Keratinocyte (primary cell): ENCODE measurements at regions not wholly inside any gene's neighbourhood (a gene's known extent, or its start where the extent isn't known, plus 50 kb on each side); places are given as distances from the start of the nearest gene placed in this dataset.

Source experiments
- DNase-seq: peaks from one replicate; pipeline ENCODE4 v3.0.0-alpha.2; 2011; ENCODE audit warnings: low read depth, missing footprints, low spot score
- FAIRE-seq: peaks from 2 replicates; lab custom pipeline; 2011; peaks lifted over from hg19 to GRCh38; lab: Jason Lieb, UNC
- H2AFZ ChIP-seq: 2 replicates; pipeline ENCODE4 v1.6.0; 2012; ENCODE audit warnings: low read length, control low read depth, inconsistent platforms; ENCODE audit not compliant: control insufficient read depth
- H3K27ac ChIP-seq: 2 replicates; pipeline ENCODE4 v1.5.1; 2011; ENCODE audit warnings: low read length; ENCODE audit not compliant: control insufficient read depth, insufficient read depth
- H3K27me3 ChIP-seq: 3 replicates; pipeline ENCODE4 v1.6.0; 2011; ENCODE audit warnings: low read length; ENCODE audit not compliant: control insufficient read depth, insufficient read depth; ENCODE audit errors: extremely low read depth
- H3K36me3 ChIP-seq, 2 experiments: 2 replicates in 1 of 2; 3 replicates in 1 of 2; pipeline ENCODE4 v1.5.1; 2011; ENCODE audit warnings: low read length in 2 of 2, mild to moderate bottlenecking in 1 of 2; ENCODE audit not compliant: control insufficient read depth in 2 of 2, insufficient read depth in 2 of 2; ENCODE audit errors: extremely low read depth in 1 of 2
- H3K4me1 ChIP-seq: 3 replicates; pipeline ENCODE4 v1.5.1; 2011; ENCODE audit warnings: low read length; ENCODE audit not compliant: control insufficient read depth, insufficient read depth; ENCODE audit errors: extremely low read depth
- H3K4me2 ChIP-seq: 3 replicates; pipeline ENCODE4 v1.6.0; 2011; ENCODE audit warnings: low read depth, low read length; ENCODE audit not compliant: control insufficient read depth, insufficient read depth; ENCODE audit errors: extremely low read depth
- H3K4me3 ChIP-seq, 3 experiments: fragments of 200-600 bp in 1 of 3; sonication (generic) in 1 of 3; 2 replicates in 2 of 3; 3 replicates in 1 of 3; pipeline ENCODE4 v1.5.1; 2011 to 2016; ENCODE audit warnings: low read length in 3 of 3, mild to moderate bottlenecking in 3 of 3, control low read depth in 2 of 3, inconsistent platforms in 1 of 3, low read depth in 1 of 3, mixed read lengths in 1 of 3, mixed run types in 1 of 3, moderate library complexity in 1 of 3; ENCODE audit not compliant: control insufficient read depth in 2 of 3, insufficient read depth in 2 of 3; ENCODE audit errors: extremely low read depth in 1 of 3
- H3K79me2 ChIP-seq: 2 replicates; pipeline ENCODE4 v1.6.0; 2012; ENCODE audit warnings: low read length; ENCODE audit not compliant: control insufficient read depth, insufficient read depth
- H3K9ac ChIP-seq: 3 replicates; pipeline ENCODE4 v1.6.0; 2011; ENCODE audit warnings: low read length; ENCODE audit not compliant: control insufficient read depth, insufficient read depth; ENCODE audit errors: extremely low read depth
- H3K9me1 ChIP-seq: 3 replicates; pipeline ENCODE4 v1.6.0; 2011; ENCODE audit warnings: low read length; ENCODE audit not compliant: control insufficient read depth, insufficient read depth; ENCODE audit errors: extremely low read depth
- H3K9me3 ChIP-seq: 2 replicates; pipeline ENCODE4 v1.5.1; 2012; ENCODE audit warnings: low read depth, low read length; ENCODE audit not compliant: control insufficient read depth
- H4K20me1 ChIP-seq: 3 replicates; pipeline ENCODE4 v1.6.0; 2011; ENCODE audit warnings: low read length; ENCODE audit not compliant: control insufficient read depth, insufficient read depth; ENCODE audit errors: extremely low read depth
- EZH2 ChIP-seq: IDR thresholded peaks from one replicate; pipeline ENCODE4 v1.6.1; 2012; ENCODE audit warnings: inconsistent platforms, mild to moderate bottlenecking, low read length, moderate library complexity
- dilution Hi-C: fragments of 300-500 bp; cut with MboI; formaldehyde crosslinking; loops from one replicate; pipeline ENCODE4 v1.7.0; 2020; ENCODE audit warnings: low sequenced_read_pairs; ENCODE audit not compliant: extremely low pct_ligation_motif_present
- TF ChIP-seq, protein P1 (sequence below), 3 experiments: IDR thresholded peaks in 1 of 3; conservative IDR thresholded peaks in 1 of 3; optimal IDR thresholded peaks in 1 of 3; 2 replicates in 2 of 3; 3 replicates in 1 of 3; pipeline versions ENCODE3 to v1.5.1; 2011; ENCODE audit warnings: low read length in 3 of 3, mild to moderate bottlenecking in 3 of 3, moderate library complexity in 2 of 3, control low read depth in 1 of 3, inconsistent platforms in 1 of 3; ENCODE audit not compliant: insufficient read depth in 2 of 3; ENCODE audit errors: extremely low read depth in 1 of 3

GRCh38 chr18:39751921-39752320 lies 2186.3 kb upstream of the CELF4 start:
- Histone ChIP-seq H3K27me3 (no peaks in the 10 kb centered on the region), H3K9me1 (no peaks in the 10 kb centered on the region), H3K4me2 (no peak overlapping the region), H3K4me3 (no peak overlapping the region), H3K79me2 (no peaks in the 10 kb centered on the region), H3K36me3 (no peaks in the 10 kb centered on the region), H2AFZ (no peak overlapping the region), H3K27ac (no peak overlapping the region), H4K20me1 (no peaks in the 10 kb centered on the region), H3K9ac (no peak overlapping the region), H3K9me3 (peaks cover 2% of the 10 kb centered on the region), H3K4me1 (no peaks in the 10 kb centered on the region)
- dilution Hi-C loops, result no loop called here
- FAIRE-seq, result no peak
- no peak for DNase-seq
- TF ChIP-seq EZH2, result no peak
- TF ChIP-seq, protein P1, sequence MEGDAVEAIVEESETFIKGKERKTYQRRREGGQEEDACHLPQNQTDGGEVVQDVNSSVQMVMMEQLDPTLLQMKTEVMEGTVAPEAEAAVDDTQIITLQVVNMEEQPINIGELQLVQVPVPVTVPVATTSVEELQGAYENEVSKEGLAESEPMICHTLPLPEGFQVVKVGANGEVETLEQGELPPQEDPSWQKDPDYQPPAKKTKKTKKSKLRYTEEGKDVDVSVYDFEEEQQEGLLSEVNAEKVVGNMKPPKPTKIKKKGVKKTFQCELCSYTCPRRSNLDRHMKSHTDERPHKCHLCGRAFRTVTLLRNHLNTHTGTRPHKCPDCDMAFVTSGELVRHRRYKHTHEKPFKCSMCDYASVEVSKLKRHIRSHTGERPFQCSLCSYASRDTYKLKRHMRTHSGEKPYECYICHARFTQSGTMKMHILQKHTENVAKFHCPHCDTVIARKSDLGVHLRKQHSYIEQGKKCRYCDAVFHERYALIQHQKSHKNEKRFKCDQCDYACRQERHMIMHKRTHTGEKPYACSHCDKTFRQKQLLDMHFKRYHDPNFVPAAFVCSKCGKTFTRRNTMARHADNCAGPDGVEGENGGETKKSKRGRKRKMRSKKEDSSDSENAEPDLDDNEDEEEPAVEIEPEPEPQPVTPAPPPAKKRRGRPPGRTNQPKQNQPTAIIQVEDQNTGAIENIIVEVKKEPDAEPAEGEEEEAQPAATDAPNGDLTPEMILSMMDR (optimal IDR thresholded peaks at IDR 0.05 in 1 of 3, IDR thresholded peaks at IDR 0.05 in 1 of 3, conservative IDR thresholded peaks at IDR 0.05 in 1 of 3; ENCODE audit: extremely low read depth in 1 of 3, insufficient read depth in 2 of 3, low read length in 3 of 3), result no peak

DNA sequence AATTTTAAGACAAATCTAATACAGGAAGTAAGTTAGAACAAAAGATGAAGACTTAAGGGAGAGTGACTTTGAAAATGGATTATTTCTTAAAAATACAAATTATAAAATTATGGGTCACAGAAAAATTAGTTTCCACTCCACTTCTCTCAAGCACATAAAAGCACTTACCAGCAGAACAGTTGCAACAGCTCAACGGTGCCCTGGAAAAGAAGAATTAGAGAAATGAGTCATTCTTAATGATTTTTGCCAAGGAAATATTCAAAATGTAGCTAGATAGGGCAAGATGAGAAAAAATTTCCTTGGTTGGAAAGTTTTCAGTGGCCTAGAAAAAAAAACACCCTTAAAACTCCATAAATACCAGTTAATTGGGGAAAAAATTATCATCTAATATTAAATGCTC lies 2185.6 kb upstream of the CELF4 start:
- no peaks in the 10 kb centered on the region for H3K27me3 ChIP-seq
- no peaks in the 10 kb centered on the region for H3K9me1 ChIP-seq
- H4K20me1 ChIP-seq, result no peaks in the 10 kb centered on the region
- no peak overlapping the region for H3K4me2 ChIP-seq
- peaks cover 2% of the 10 kb centered on the region for H3K9me3 ChIP-seq
- FAIRE-seq (no peak), DNase-seq (no peak)
- no peaks in the 10 kb centered on the region for H3K4me1 ChIP-seq
- no peak overlapping the region for H2AFZ ChIP-seq
- H3K79me2 ChIP-seq, result no peaks in the 10 kb centered on the region
- H3K36me3 ChIP-seq, result no peaks in the 10 kb centered on the region
- dilution Hi-C loops, result no loop called here
- H3K9ac ChIP-seq, result no peak overlapping the region
- TF ChIP-seq, protein P1 (optimal IDR thresholded peaks at IDR 0.05 in 1 of 3, IDR thresholded peaks at IDR 0.05 in 1 of 3, conservative IDR thresholded peaks at IDR 0.05 in 1 of 3; ENCODE audit: extremely low read depth in 1 of 3, insufficient read depth in 2 of 3, low read length in 3 of 3), result no peak
- no peak for TF ChIP-seq EZH2
- H3K27ac ChIP-seq, result no peak overlapping the region
- no peak overlapping the region for H3K4me3 ChIP-seq
